ENCODE measurements at regions not wholly inside any gene's neighbourhood (a gene's known extent, or its start where the extent isn't known, plus 50 kb on each side); places are given as distances from the start of the nearest gene placed in this dataset.

DNA sequence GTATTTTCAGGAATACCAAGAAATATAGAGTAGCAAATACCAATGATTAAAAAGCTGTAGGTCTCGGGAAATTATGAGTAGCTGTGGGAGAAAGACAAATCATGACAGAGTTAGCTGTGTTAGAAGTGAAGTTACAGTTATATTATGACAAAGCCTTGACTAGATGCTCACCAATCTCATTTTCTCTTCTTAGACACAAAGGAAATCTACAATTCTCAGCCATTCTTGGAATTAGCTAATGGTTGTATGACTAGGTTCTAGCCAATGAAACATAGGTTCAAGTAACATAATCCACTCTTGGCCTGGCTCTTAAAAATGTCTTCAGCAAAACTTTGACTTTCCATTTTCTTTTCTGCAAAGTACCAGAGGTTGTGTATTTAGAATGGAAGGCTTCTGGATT is 228.8 kb upstream of the MTPN start:
- H3K4me3 ChIP-seq (ENCODE audit: low read length), result no peak overlapping the region
- TF ChIP-seq, protein P1, sequence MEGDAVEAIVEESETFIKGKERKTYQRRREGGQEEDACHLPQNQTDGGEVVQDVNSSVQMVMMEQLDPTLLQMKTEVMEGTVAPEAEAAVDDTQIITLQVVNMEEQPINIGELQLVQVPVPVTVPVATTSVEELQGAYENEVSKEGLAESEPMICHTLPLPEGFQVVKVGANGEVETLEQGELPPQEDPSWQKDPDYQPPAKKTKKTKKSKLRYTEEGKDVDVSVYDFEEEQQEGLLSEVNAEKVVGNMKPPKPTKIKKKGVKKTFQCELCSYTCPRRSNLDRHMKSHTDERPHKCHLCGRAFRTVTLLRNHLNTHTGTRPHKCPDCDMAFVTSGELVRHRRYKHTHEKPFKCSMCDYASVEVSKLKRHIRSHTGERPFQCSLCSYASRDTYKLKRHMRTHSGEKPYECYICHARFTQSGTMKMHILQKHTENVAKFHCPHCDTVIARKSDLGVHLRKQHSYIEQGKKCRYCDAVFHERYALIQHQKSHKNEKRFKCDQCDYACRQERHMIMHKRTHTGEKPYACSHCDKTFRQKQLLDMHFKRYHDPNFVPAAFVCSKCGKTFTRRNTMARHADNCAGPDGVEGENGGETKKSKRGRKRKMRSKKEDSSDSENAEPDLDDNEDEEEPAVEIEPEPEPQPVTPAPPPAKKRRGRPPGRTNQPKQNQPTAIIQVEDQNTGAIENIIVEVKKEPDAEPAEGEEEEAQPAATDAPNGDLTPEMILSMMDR (conservative IDR thresholded peaks at IDR 0.05; ENCODE audit: low read depth, low read length), result no peak

DNA sequence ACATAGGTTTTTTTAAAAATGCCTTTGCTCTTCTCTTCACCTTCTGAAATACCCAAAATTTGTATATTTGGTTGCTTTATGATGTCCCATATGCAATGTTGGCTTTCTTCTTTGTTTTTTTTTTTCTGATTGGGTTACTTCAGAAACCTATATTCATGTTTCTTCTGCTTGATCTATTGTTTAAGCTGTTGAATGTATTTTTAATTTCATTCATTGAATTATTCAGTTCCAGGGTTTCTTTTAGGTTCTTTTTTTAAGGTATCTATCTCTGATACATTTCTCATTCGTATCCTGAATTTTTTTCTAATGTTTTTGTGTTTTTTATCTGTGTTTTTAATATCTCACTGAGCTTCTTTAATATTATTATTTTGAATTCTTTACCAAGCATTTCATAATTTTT is 221.0 kb upstream of the MTPN start:
- TF ChIP-seq, protein P1 (conservative IDR thresholded peaks at IDR 0.05; ENCODE audit: low read depth, low read length), result no peak
- no peak overlapping the region for H3K4me3 ChIP-seq (ENCODE audit: low read length)
- DNase-seq (ENCODE audit: low read depth), result no peak

More for the DNA sequence above, 228.8 kb upstream of the MTPN start:
- DNase-seq (ENCODE audit: low read depth), result no peak

DNA sequence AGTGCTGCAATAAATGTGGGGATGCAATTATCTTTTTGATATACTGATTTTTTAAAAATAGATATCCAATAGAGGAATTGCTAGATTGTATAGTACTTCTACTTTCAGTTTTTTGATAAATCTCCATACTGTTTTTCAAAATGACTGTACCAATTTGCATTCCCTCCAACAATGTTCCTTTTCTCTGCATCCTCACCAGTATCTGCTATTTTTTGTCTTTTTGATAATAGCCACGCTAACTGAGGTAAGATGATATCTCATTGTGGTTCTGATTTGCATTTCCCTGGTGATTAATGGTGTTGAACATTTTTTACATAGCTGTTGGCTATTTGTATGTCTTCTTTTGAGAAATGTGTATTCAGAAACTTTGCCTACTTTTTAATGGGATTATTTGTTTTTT is 217.7 kb upstream of the MTPN start:
- no peak for DNase-seq (ENCODE audit: low read depth)
- no peak overlapping the region for H3K4me3 ChIP-seq (ENCODE audit: low read length)
- TF ChIP-seq, protein P1 (conservative IDR thresholded peaks at IDR 0.05; ENCODE audit: low read depth, low read length), result no peak

DNA sequence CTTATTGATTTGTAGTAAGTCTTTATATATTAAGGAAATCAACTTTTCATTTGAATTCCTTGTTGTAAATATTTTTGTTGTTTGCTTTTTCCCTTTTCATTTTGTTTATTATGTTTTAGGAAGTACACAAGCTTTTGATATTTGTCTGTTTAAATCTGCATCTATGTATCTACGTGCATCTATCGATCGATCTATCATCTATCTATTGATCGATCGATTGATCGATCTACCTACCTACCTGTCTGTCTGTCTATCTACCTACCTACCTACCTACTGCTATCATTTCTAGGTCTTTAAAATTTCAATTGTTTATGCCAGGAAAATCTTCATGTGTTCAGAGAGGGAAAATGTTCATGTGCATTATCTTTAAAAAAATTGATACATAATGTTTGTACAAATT is 216.8 kb upstream of the MTPN start:
- no peak for DNase-seq (ENCODE audit: low read depth)
- TF ChIP-seq, protein P1 (conservative IDR thresholded peaks at IDR 0.05; ENCODE audit: low read depth, low read length), result no peak
- no peak overlapping the region for H3K4me3 ChIP-seq (ENCODE audit: low read length)

DNA sequence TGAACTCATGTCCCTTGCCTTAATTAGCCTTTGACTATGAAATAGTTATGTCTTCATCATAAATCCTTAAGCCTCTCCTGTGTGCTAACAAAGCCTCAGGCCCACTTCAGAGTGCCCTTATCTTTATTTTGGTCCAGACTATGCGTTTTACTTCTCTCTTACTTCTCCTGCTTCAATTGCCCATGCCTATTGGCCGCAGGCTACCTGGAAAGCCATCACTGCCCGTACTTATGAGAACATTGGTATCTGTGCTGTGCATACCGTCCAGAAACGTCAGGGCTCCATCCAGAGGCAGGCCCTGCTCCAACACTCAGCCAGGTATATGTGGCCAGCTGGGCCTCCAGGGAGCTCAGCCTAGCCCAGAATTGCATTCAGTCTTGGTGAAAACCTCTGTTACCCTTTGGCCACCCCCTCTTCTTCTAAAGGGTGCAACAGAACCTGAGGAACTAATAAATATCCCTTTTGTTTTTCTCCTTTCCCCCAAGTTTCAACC is 212.4 kb upstream of the MTPN start:
- no peak for DNase-seq (ENCODE audit: low read depth)
- H3K4me3 ChIP-seq (ENCODE audit: low read length), result no peak overlapping the region
- TF ChIP-seq, protein P1 (conservative IDR thresholded peaks at IDR 0.05; ENCODE audit: low read depth, low read length), result no peak

DNA sequence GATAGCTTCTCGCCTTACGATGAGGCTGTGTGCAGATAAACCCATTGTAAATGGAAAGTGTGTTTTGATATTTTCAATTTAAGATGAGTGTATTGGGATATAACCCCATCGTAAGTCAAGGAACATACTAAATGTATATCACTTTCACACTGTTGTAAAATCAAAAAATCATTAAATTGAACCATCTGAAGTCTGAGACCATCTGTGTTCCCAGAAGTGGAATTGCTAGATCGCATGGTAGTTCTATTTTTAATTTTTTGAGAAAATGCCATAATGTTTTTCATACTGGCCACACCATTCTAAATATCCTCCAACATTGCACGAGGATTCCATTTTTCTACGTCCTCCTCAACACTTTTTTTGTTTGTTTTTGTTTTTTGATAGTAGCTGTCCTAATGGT is 209.1 kb upstream of the MTPN start:
- no peak overlapping the region for H3K4me3 ChIP-seq (ENCODE audit: low read length)
- DNase-seq (ENCODE audit: low read depth), result no peak

DNA sequence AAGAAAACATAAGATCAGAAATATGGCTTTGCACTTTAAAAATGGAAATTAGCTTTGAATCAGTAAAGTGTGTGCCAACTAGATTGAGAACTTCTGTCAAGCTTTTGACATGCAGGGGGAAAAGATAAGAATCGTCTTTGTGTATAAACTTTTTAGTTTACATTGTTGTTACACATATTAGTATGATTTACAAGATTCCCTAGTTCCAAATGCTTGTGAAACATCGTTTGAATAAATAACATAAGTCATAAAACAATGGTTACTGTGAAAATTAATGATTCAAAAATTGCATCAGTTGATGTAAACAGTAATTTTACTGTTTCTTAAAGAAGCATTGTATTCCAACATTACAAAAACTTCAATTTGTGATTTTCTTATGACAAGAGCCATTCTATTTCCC is 207.6 kb upstream of the MTPN start:
- no peak for DNase-seq (ENCODE audit: low read depth)
- H3K4me3 ChIP-seq (ENCODE audit: low read length), result no peak overlapping the region
- TF ChIP-seq, protein P1 (conservative IDR thresholded peaks at IDR 0.05; ENCODE audit: low read depth, low read length), result no peak

More for the DNA sequence above, 209.1 kb upstream of the MTPN start:
- TF ChIP-seq, protein P1 (conservative IDR thresholded peaks at IDR 0.05; ENCODE audit: low read depth, low read length), result no peak
